ENCODE measurements at regions not wholly inside any gene's neighbourhood (a gene's known extent, or its start where the extent isn't known, plus 50 kb on each side); places are given as distances from the start of the nearest gene placed in this dataset.

DNA sequence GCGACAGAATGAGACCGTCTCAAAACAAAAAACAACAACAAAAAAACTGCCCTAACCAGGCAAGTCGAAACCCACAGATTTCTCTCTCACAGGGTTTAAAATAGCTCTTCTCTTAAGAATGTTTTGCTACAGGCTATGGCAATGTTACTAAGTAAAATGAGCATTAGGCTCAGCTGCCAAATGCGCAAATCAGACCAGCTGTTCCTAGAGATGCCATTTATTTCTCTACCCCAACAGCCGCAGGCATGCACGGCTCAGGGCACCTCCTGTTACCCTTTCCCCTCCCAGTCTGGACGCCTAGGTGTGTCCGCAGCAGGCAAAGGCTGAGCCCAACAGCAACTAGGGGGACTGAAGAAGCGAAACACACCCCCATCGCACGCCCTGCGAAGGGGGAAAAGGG is 168.3 kb upstream of the MBL2 start:
- no peak for DNase-seq (ENCODE audit: low read depth)
- TF ChIP-seq, protein P1, sequence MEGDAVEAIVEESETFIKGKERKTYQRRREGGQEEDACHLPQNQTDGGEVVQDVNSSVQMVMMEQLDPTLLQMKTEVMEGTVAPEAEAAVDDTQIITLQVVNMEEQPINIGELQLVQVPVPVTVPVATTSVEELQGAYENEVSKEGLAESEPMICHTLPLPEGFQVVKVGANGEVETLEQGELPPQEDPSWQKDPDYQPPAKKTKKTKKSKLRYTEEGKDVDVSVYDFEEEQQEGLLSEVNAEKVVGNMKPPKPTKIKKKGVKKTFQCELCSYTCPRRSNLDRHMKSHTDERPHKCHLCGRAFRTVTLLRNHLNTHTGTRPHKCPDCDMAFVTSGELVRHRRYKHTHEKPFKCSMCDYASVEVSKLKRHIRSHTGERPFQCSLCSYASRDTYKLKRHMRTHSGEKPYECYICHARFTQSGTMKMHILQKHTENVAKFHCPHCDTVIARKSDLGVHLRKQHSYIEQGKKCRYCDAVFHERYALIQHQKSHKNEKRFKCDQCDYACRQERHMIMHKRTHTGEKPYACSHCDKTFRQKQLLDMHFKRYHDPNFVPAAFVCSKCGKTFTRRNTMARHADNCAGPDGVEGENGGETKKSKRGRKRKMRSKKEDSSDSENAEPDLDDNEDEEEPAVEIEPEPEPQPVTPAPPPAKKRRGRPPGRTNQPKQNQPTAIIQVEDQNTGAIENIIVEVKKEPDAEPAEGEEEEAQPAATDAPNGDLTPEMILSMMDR (IDR thresholded peaks at IDR 0.05; ENCODE audit: insufficient read depth, low read depth, low read length): no peak
- no peaks in the 10 kb centered on the region for H3K36me3 ChIP-seq (ENCODE audit: control insufficient read depth, insufficient read depth, low read length)
- no peak overlapping the region for H3K4me3 ChIP-seq (ENCODE audit: low read depth, low read length)
- H3K27me3 ChIP-seq (ENCODE audit: control insufficient read depth, insufficient read depth, low read length): no peaks in the 10 kb centered on the region
- CTCF ChIA-PET: no interaction called here
- POLR2A ChIA-PET: no interaction called here

DNA sequence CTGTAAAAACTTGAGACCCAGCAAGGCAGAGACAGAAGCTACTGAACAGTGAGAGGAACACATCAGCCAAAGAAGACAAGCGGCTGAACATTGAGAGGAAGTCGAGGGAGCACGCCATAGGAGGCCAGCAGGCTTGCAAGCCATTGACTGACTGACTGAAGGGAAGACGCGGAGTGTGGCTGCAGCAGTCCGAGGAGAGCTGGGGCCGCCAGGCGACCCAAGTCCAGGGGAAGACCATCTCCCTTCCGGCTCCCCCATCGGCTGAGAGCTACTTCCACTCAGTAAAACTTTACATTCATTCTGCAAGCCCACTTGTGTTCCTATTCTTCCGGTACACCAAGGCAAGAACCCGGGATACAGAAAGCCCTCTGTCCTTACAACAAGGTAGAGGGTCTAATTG is 167.3 kb upstream of the MBL2 start:
- ChIA-PET CTCF (no interaction called here), POLR2A (no interaction called here)
- TF ChIP-seq, protein P1 (IDR thresholded peaks at IDR 0.05; ENCODE audit: insufficient read depth, low read depth, low read length): no peak
- Histone ChIP-seq H3K27me3 (ENCODE audit: control insufficient read depth, insufficient read depth, low read length) (no peaks in the 10 kb centered on the region), H3K4me3 (ENCODE audit: low read depth, low read length) (no peak overlapping the region), H3K36me3 (ENCODE audit: control insufficient read depth, insufficient read depth, low read length) (no peaks in the 10 kb centered on the region)
- no peak for DNase-seq (ENCODE audit: low read depth)

DNA sequence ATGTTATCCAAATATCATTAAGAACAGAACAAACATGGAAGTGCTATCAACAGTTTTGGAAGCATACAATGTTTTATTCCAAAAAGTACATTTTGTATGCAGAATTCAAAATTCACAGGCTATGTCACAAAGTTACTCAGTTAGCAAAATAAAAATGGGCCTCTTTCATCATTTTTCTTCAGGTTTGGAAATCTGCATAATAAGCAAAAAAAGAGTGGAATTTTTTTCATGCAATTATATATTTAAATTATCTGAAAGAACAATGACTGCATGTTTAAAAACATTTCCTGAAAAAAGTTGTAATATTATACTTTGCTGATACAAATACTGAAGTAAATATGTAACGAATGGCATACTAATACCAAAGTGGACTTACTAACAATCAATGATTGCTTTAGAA is 161.2 kb upstream of the MBL2 start:
- DNase-seq (ENCODE audit: low read depth): no peak
- TF ChIP-seq, protein P1 (IDR thresholded peaks at IDR 0.05; ENCODE audit: insufficient read depth, low read depth, low read length): no peak
- H3K36me3 ChIP-seq (ENCODE audit: control insufficient read depth, insufficient read depth, low read length): no peaks in the 10 kb centered on the region
- ChIA-PET CTCF (no interaction called here), POLR2A (no interaction called here)
- H3K27me3 ChIP-seq (ENCODE audit: control insufficient read depth, insufficient read depth, low read length): no peaks in the 10 kb centered on the region
- no peak overlapping the region for H3K4me3 ChIP-seq (ENCODE audit: low read depth, low read length)

DNA sequence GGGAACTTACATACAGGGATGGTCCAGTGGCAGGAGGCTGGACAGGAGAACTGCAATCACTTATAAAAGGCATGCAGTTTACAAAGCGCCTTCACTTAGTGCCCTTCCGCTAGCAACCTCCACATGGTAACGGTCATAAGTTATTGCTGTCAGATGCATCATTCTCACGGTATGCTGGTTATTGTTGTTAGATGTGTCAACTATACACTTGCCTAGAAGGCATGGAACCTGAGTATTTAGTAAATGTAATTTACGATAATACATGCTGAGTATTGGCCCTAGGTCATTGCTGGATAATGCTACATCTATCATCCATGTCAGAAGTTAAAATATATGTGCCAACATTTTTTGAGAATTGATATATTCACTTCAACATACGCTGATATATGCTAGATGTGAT is 155.1 kb upstream of the MBL2 start:
- DNase-seq (ENCODE audit: low read depth): no peak
- ChIA-PET POLR2A (no interaction called here), CTCF (no interaction called here)
- no peaks in the 10 kb centered on the region for H3K36me3 ChIP-seq (ENCODE audit: control insufficient read depth, insufficient read depth, low read length)
- no peaks in the 10 kb centered on the region for H3K27me3 ChIP-seq (ENCODE audit: control insufficient read depth, insufficient read depth, low read length)
- H3K4me3 ChIP-seq (ENCODE audit: low read depth, low read length): no peak overlapping the region
- TF ChIP-seq, protein P1 (IDR thresholded peaks at IDR 0.05; ENCODE audit: insufficient read depth, low read depth, low read length): no peak

DNA sequence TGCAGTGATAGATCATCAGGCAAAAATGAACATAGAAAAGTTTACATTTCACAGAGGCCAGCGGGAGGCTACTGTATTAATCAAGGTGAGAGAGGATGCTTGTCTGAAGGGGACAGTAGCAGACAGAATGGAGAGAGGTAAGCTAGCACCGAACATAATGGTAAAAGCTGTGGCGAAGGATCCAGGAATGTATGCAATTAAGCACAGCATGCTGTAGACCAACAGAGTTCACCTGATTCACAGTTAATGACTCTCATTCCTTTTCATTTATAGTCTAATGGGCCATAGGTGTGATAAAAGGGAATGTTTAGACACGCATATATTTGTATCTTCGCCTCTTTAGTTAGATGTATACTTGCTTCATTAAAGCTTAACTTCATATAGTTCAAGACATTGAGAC is 150.9 kb upstream of the MBL2 start:
- CTCF ChIA-PET: no interaction called here
- POLR2A ChIA-PET: no interaction called here
- no peaks in the 10 kb centered on the region; the same call in 1 of the 2 replicates for H3K27me3 ChIP-seq (ENCODE audit: control insufficient read depth, insufficient read depth, low read length)

More for the DNA sequence above, 150.9 kb upstream of the MBL2 start:
- Histone ChIP-seq H3K36me3 (ENCODE audit: control insufficient read depth, insufficient read depth, low read length) (no peaks in the 10 kb centered on the region), H3K4me3 (ENCODE audit: low read depth, low read length) (no peak overlapping the region)
- TF ChIP-seq, protein P1 (IDR thresholded peaks at IDR 0.05; ENCODE audit: insufficient read depth, low read depth, low read length): no peak
- no peak for DNase-seq (ENCODE audit: low read depth)
